CD4-positive, alpha-beta T cell treated with Interleukin-17A for 1 hour (primary cell): ENCODE measurements at regions not wholly inside any gene's neighbourhood (a gene's known extent, or its start where the extent isn't known, plus 50 kb on each side); places are given as distances from the start of the nearest gene placed in this dataset.

Source experiments
- DNase-seq: peaks from one replicate; pipeline ENCODE4 v3.0.0-alpha.2; 2020

GRCh38 chr12:4012977-4013968 lies 140.1 kb upstream of the PARP11 start:
- no peak for DNase-seq

- DNase-seq, result no peak
These were observed 138.9 kb upstream of the PARP11 start for GRCh38 chr12:4012073-4012472.

- no peak for DNase-seq
These were observed 138.4 kb upstream of the PARP11 start for GRCh38 chr12:4011597-4011996.

GRCh38 chr12:4009979-4010704 lies 136.9 kb upstream of the PARP11 start:
- no peak for DNase-seq

GRCh38 chr12:4006743-4007142 lies 133.5 kb upstream of the PARP11 start:
- DNase-seq, result no peak

- DNase-seq, result no peak
These were observed 132.7 kb upstream of the PARP11 start for GRCh38 chr12:4005851-4006430.

- DNase-seq, result no peak
These were observed 130.4 kb upstream of the PARP11 start for GRCh38 chr12:4003576-4003975.

- no peak for DNase-seq
These were observed 129.4 kb upstream of the PARP11 start for GRCh38 chr12:4002601-4003000.

GRCh38 chr12:4001841-4002240 lies 128.6 kb upstream of the PARP11 start:
- no peak for DNase-seq

- DNase-seq, result no peak
These were observed 127.8 kb upstream of the PARP11 start for GRCh38 chr12:4001031-4001430.

- DNase-seq, result no peak
These were observed 126.7 kb upstream of the PARP11 start for GRCh38 chr12:3999904-4000303.

- DNase-seq, result peak; percentile 42
These were observed 126.0 kb upstream of the PARP11 start for GRCh38 chr12:3998968-3999792.

- no peak for DNase-seq
These were observed 125.2 kb upstream of the PARP11 start for GRCh38 chr12:3998397-3998796.

- DNase-seq, result no peak
These were observed 123.1 kb upstream of the PARP11 start for GRCh38 chr12:3996322-3996721.

GRCh38 chr12:3995306-3995705 lies 122.1 kb upstream of the PARP11 start:
- no peak for DNase-seq

- no peak for DNase-seq
These were observed 121.3 kb upstream of the PARP11 start for GRCh38 chr12:3994500-3994899.

GRCh38 chr12:3992945-3993344 lies 119.7 kb upstream of the PARP11 start:
- DNase-seq, result no peak

- no peak for DNase-seq
These were observed 118.8 kb upstream of the PARP11 start for GRCh38 chr12:3991798-3992580.

GRCh38 chr12:3990501-3991280 lies 117.5 kb upstream of the PARP11 start:
- no peak for DNase-seq

- DNase-seq, result no peak
These were observed 116.0 kb upstream of the PARP11 start for GRCh38 chr12:3989218-3989550.
